Fibroblast of lung (primary cell): ENCODE measurements at regions not wholly inside any gene's neighbourhood (a gene's known extent, or its start where the extent isn't known, plus 50 kb on each side); places are given as distances from the start of the nearest gene placed in this dataset.

Experiments used
- DNase-seq, 2 donors: peaks; one replicate each; pipeline versions ENCODE4 v3.0.0 to v3.0.0-alpha.2; 2010; ENCODE audit warnings: low read depth in 2 of 2
- H2AFZ ChIP-seq: 2 replicates; pipeline ENCODE4 v1.5.1; 2012; ENCODE audit warnings: low read length, control low read depth, inconsistent platforms
- H3K27ac ChIP-seq: 2 replicates; pipeline ENCODE4 v1.5.1; 2011; ENCODE audit warnings: low read length, control low read depth; ENCODE audit not compliant: insufficient read depth
- H3K27me3 ChIP-seq: 2 replicates; pipeline ENCODE4 v1.5.1; 2011; ENCODE audit warnings: mild to moderate bottlenecking, low read length; ENCODE audit not compliant: control insufficient read depth, insufficient read depth
- H3K36me3 ChIP-seq: 2 replicates; pipeline ENCODE4 v1.5.1; 2011; ENCODE audit warnings: low read length; ENCODE audit not compliant: control insufficient read depth, insufficient read depth
- H3K4me1 ChIP-seq: 2 replicates; pipeline ENCODE4 v1.5.1; 2011; ENCODE audit warnings: low read length; ENCODE audit not compliant: control insufficient read depth, insufficient read depth; ENCODE audit errors: extremely low read depth
- H3K4me2 ChIP-seq: 2 replicates; pipeline ENCODE4 v1.5.1; 2011; ENCODE audit warnings: low read length, control low read depth; ENCODE audit not compliant: insufficient read depth; ENCODE audit errors: extremely low read depth
- H3K4me3 ChIP-seq, 4 experiments: fragments of 200-600 bp in 1 of 4; sonication (generic) in 1 of 4; replicated peaks in 1 of 4; 2 replicates each; pipeline ENCODE4 v1.5.1; 2011 to 2016; ENCODE audit warnings: low read length in 4 of 4, low read depth in 3 of 4, mild to moderate bottlenecking in 3 of 4, control low read depth in 2 of 4, inconsistent platforms in 1 of 4, mixed read lengths in 1 of 4; ENCODE audit not compliant: insufficient read depth in 1 of 4; ENCODE audit errors: control extremely low read depth in 1 of 4
- H3K79me2 ChIP-seq: 2 replicates; pipeline ENCODE4 v1.5.1; 2012; ENCODE audit warnings: mild to moderate bottlenecking, low read length, inconsistent platforms; ENCODE audit not compliant: control insufficient read depth, insufficient read depth
- H3K9ac ChIP-seq: 2 replicates; pipeline ENCODE4 v1.5.1; 2011; ENCODE audit warnings: mild to moderate bottlenecking, low read length, control low read depth; ENCODE audit not compliant: insufficient read depth
- H3K9me3 ChIP-seq: 2 replicates; pipeline ENCODE4 v1.5.1; 2012; ENCODE audit warnings: low read depth, low read length; ENCODE audit not compliant: control insufficient read depth, insufficient read depth
- H4K20me1 ChIP-seq: 2 replicates; pipeline ENCODE4 v1.5.1; 2011; ENCODE audit warnings: low read length; ENCODE audit not compliant: control insufficient read depth, insufficient read depth; ENCODE audit errors: extremely low read depth
- EZH2 ChIP-seq: IDR thresholded peaks from 2 replicates; pipeline ENCODE4 v1.5.1; 2012; ENCODE audit warnings: low read length, control low read depth, mild to moderate bottlenecking; ENCODE audit errors: missing control alignments
- TF ChIP-seq, protein P1 (sequence below), 2 donors: IDR thresholded peaks in 1 of 2; conservative IDR thresholded peaks in 1 of 2; 1 replicate in 1 of 2; 2 replicates in 1 of 2; pipeline ENCODE4 v1.5.1; 2011 to 2012; ENCODE audit warnings: low read length in 2 of 2, control low read depth in 1 of 2, inconsistent platforms in 1 of 2, low read depth in 1 of 2, mild to moderate bottlenecking in 1 of 2

DNA sequence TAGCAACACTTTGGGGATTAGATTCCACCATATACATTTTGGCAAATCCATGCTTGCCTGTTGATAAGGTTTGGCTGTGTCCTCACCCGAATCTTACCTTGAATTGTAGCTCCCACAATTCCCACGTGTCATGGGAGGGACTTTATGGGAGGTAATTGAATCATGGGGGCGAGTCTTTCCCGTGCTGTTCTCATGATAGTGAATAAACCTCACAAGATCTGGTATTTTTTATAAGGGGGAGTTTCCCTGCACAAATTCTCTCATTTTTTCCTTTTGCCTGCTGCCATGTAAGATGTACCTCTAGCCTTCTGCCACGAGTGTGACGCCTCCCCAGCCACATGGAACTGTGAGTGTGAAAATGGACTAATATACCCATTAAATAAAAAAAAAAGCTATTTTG, 265.3 kb downstream of the MRPL39 start:
- no peak overlapping the region for H3K27ac ChIP-seq
- no peaks in the 10 kb centered on the region for H3K27me3 ChIP-seq
- TF ChIP-seq, protein P1, sequence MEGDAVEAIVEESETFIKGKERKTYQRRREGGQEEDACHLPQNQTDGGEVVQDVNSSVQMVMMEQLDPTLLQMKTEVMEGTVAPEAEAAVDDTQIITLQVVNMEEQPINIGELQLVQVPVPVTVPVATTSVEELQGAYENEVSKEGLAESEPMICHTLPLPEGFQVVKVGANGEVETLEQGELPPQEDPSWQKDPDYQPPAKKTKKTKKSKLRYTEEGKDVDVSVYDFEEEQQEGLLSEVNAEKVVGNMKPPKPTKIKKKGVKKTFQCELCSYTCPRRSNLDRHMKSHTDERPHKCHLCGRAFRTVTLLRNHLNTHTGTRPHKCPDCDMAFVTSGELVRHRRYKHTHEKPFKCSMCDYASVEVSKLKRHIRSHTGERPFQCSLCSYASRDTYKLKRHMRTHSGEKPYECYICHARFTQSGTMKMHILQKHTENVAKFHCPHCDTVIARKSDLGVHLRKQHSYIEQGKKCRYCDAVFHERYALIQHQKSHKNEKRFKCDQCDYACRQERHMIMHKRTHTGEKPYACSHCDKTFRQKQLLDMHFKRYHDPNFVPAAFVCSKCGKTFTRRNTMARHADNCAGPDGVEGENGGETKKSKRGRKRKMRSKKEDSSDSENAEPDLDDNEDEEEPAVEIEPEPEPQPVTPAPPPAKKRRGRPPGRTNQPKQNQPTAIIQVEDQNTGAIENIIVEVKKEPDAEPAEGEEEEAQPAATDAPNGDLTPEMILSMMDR (conservative IDR thresholded peaks at IDR 0.05 in 1 of 2, IDR thresholded peaks at IDR 0.05 in 1 of 2; ENCODE audit: low read depth in 1 of 2, low read length in 2 of 2): no peak
- no peak for TF ChIP-seq EZH2
- H3K36me3 ChIP-seq: no peaks in the 10 kb centered on the region
- DNase-seq: no peak
- no peak overlapping the region for H3K4me2 ChIP-seq
- no peaks in the 10 kb centered on the region for H3K9me3 ChIP-seq
- H3K4me3 ChIP-seq: no peak overlapping the region
- H2AFZ ChIP-seq: no peak overlapping the region
- H3K4me1 ChIP-seq: peaks cover 3% of the 10 kb centered on the region
- no peaks in the 10 kb centered on the region for H4K20me1 ChIP-seq
- no peaks in the 10 kb centered on the region for H3K79me2 ChIP-seq
- no peak overlapping the region for H3K9ac ChIP-seq

DNA sequence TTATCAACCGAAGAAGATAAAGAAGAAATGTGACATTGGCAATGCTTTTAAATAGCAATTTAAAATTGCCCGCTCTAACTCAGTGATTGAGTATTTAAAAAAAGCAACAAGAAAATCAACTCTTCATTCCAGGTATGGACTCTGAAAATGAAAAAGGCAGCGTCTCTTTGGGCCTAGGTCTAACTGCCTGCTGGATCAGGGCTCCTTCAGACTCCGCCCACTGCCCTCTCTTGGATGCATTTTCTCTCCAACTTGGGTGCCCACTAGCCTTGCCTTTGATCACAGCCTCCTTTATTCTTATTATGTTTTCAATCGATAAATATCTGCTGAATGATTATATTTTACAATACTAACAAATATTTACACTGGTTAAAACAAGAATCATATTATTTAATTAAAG, 268.9 kb downstream of the MRPL39 start:
- H3K4me2 ChIP-seq: no peak overlapping the region
- H3K27ac ChIP-seq: no peak overlapping the region
- H3K9me3 ChIP-seq: no peaks in the 10 kb centered on the region
- H3K79me2 ChIP-seq: no peaks in the 10 kb centered on the region
- TF ChIP-seq, protein P1 (conservative IDR thresholded peaks at IDR 0.05 in 1 of 2, IDR thresholded peaks at IDR 0.05 in 1 of 2; ENCODE audit: low read depth in 1 of 2, low read length in 2 of 2): no peak
- TF ChIP-seq EZH2: no peak
- H3K4me3 ChIP-seq: no peak overlapping the region
- H4K20me1 ChIP-seq: no peaks in the 10 kb centered on the region
- no peak overlapping the region for H2AFZ ChIP-seq
- H3K4me1 ChIP-seq: peaks cover 3% of the 10 kb centered on the region
- no peak overlapping the region for H3K9ac ChIP-seq
- H3K27me3 ChIP-seq: no peaks in the 10 kb centered on the region
- no peak for DNase-seq
- H3K36me3 ChIP-seq: no peaks in the 10 kb centered on the region

DNA sequence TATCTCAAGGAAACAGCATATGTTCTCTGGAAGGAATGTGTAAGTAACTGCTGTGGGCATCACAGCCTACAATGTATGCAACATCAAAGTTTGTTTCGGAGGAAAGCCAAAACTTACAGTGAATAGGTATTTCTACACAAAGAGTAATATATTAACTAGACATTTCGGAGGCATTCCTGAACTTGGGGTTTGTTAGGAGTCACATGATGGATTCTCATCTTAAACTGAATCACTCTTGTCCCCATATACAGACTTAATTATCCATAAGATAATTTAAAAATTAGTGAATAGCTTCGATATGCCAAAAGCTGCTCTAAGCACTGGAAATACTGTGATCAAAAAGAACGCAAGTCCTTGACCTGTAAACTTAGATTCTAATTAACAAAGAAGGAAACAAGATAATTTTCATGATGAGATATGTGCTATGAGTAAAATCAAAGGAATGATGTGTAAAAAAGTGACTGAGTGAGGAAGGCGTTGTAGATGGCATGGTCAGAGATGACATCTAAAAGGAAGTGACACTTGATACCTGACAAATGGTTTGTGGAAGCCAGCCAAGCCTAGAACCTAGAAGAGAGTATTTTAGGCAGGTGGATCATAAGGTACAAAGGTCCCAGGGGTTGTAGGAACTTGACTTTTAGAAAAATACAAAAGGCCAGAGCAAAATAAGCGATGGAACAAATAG, 273.1 kb downstream of the MRPL39 start:
- Histone ChIP-seq H3K4me3 (no peak overlapping the region), H3K27ac (no peak overlapping the region), H4K20me1 (no peaks in the 10 kb centered on the region), H3K27me3 (no peaks in the 10 kb centered on the region), H3K9me3 (no peaks in the 10 kb centered on the region), H3K79me2 (no peaks in the 10 kb centered on the region), H3K9ac (no peak overlapping the region), H2AFZ (no peak overlapping the region), H3K4me2 (no peak overlapping the region), H3K36me3 (no peaks in the 10 kb centered on the region), H3K4me1 (peaks cover 8% of the 10 kb centered on the region)
- TF ChIP-seq EZH2: no peak
- TF ChIP-seq, protein P1 (conservative IDR thresholded peaks at IDR 0.05 in 1 of 2, IDR thresholded peaks at IDR 0.05 in 1 of 2; ENCODE audit: low read depth in 1 of 2, low read length in 2 of 2): no peak
- no peak for DNase-seq
